ENCODE measurements at regions not wholly inside any gene's neighbourhood (a gene's known extent, or its start where the extent isn't known, plus 50 kb on each side); places are given as distances from the start of the nearest gene placed in this dataset.

GRCh38 chr6:134515986-134516385 lies 198.1 kb upstream of the SGK1 start:
- TF ChIP-seq POLR2A (IDR thresholded peaks at IDR 0.05), result no peak
- TF ChIP-seq, protein P1, sequence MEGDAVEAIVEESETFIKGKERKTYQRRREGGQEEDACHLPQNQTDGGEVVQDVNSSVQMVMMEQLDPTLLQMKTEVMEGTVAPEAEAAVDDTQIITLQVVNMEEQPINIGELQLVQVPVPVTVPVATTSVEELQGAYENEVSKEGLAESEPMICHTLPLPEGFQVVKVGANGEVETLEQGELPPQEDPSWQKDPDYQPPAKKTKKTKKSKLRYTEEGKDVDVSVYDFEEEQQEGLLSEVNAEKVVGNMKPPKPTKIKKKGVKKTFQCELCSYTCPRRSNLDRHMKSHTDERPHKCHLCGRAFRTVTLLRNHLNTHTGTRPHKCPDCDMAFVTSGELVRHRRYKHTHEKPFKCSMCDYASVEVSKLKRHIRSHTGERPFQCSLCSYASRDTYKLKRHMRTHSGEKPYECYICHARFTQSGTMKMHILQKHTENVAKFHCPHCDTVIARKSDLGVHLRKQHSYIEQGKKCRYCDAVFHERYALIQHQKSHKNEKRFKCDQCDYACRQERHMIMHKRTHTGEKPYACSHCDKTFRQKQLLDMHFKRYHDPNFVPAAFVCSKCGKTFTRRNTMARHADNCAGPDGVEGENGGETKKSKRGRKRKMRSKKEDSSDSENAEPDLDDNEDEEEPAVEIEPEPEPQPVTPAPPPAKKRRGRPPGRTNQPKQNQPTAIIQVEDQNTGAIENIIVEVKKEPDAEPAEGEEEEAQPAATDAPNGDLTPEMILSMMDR (IDR thresholded peaks at IDR 0.05 in 8 of 11, conservative IDR thresholded peaks at IDR 0.05 in 3 of 11), result no peak

All from spleen (tissue), 7 donors.